Left ventricle myocardium inferior (tissue), 1 donor: ENCODE measurements at regions not wholly inside any gene's neighbourhood (a gene's known extent, or its start where the extent isn't known, plus 50 kb on each side); places are given as distances from the start of the nearest gene placed in this dataset.

Source experiments
- DNase-seq: peaks from one replicate; pipeline ENCODE4 v3.0.0-alpha.2; 2020
- H3K27ac ChIP-seq: fragments of 200-600 bp; replicated peaks from 2 replicates; pipeline ENCODE4 v1.8.0; 2021
- H3K27me3 ChIP-seq: fragments of 200-600 bp; 2 replicates; pipeline ENCODE4 v1.8.0; 2021; ENCODE audit warnings: low read depth
- H3K36me3 ChIP-seq: fragments of 200-600 bp; 2 replicates; pipeline ENCODE4 v1.8.0; 2021
- H3K4me1 ChIP-seq: fragments of 200-600 bp; 2 replicates; pipeline ENCODE4 v1.8.0; 2021
- H3K4me3 ChIP-seq: fragments of 200-600 bp; 2 replicates; pipeline ENCODE4 v1.8.0; 2021; ENCODE audit warnings: mild to moderate bottlenecking, moderate library complexity
- H3K9me3 ChIP-seq: fragments of 200-600 bp; replicated peaks from 2 replicates; pipeline ENCODE4 v1.8.0; 2021
- CTCF ChIP-seq: fragments of 200-600 bp; IDR thresholded peaks from 2 replicates; pipeline ENCODE4 v1.8.0; 2021; ENCODE audit warnings: antibody characterized with exemption, mild to moderate bottlenecking, borderline replicate concordance
- intact Hi-C: fragments of 100-400 bp; cut with micrococcal nuclease; formaldehyde crosslinking; loops from one replicate; pipeline ENCODE4 v1.11.0; 2022
- donor health status: DM: no; HTN: yes; CAD: no; lungs with severe emphysema.

DNA sequence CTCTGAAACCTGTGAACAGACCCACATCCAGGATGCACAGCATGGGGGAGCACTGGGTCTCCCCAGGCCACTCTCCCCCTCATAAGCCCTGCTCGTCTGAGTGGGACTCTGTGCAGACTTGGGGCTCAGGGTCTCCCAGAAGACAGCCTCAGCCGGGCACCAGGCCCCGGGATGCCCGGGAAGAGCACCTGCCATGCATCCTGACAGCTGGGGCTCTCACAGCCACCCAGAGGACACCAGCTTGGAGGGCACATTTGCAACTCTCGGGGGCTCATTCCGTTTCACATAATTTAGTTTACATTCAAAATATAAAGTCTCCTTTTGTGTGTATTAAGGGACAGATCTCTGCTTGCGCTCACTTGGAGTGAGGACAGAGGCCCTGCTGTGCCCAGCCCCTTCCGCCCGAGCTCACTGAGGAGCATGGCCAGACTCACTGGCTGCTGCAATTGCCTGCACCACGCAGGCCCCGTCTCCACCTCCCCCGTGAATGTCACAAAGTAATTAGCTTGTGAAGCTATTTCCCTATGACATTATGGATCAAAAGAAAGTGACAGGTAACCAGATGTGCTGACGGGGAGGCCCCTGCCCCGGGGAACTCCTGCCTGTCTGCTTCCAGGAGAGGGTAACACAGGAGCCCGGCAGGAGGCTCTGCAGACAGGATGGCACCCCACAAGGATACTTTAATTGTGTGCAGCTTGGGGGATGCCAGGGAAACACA, 275.6 kb downstream of the BRD1 start:
- Histone ChIP-seq H3K27ac (no peak overlapping the region), H3K4me3 (no peak overlapping the region), H3K9me3 (peaks cover 14% of the 10 kb centered on the region), H3K36me3 (no peaks in the 10 kb centered on the region), H3K4me1 (peaks cover 16% of the 10 kb centered on the region), H3K27me3 (peaks cover 37% of the 10 kb centered on the region)
- DNase-seq, result no peak
- intact Hi-C loops, result no loop called here
- TF ChIP-seq CTCF, result no peak

- Histone ChIP-seq H3K9me3 (peaks cover 20% of the 10 kb centered on the region), H3K36me3 (no peaks in the 10 kb centered on the region), H3K27ac (no peak overlapping the region), H3K4me1 (peaks cover 16% of the 10 kb centered on the region), H3K27me3 (peaks cover 37% of the 10 kb centered on the region), H3K4me3 (no peak overlapping the region)
- TF ChIP-seq CTCF, result no peak
- no peak for DNase-seq
- intact Hi-C loops, result no loop called here
These were observed 276.2 kb downstream of the BRD1 start for GRCh38 chr22:49551446-49551845.

- H3K9me3 ChIP-seq, result peaks cover 23% of the 10 kb centered on the region
- intact Hi-C loops, result no loop called here
- DNase-seq, result no peak
These were observed 276.8 kb downstream of the BRD1 start for GRCh38 chr22:49550766-49551362.

DNA sequence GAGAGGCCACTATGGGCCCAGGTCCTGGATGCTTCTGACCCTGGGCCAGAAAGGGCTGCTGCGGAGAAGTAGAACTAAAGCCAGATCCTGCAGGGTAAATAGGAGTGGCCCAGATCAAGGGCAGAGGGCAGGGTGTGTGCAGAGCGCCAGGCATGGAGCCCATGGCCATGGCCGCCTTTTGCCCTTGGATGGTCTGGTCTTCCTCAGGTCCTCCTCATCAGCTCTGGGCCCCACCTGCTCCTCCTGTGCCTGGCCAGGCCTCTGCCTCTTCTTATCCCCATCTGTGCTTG, 277.6 kb downstream of the BRD1 start:
- Histone ChIP-seq H3K4me3 (no peak overlapping the region), H3K9me3 (peaks cover 23% of the 10 kb centered on the region), H3K36me3 (no peaks in the 10 kb centered on the region), H3K4me1 (peaks cover 16% of the 10 kb centered on the region), H3K27ac (no peak overlapping the region), H3K27me3 (peaks cover 37% of the 10 kb centered on the region)
- no peak for TF ChIP-seq CTCF
- DNase-seq, result no peak
- intact Hi-C loops, result no loop called here

More at GRCh38 chr22:49550766-49551362, 276.8 kb downstream of the BRD1 start:
- Histone ChIP-seq H3K27me3 (peaks cover 37% of the 10 kb centered on the region), H3K27ac (no peak overlapping the region), H3K4me3 (no peak overlapping the region), H3K36me3 (no peaks in the 10 kb centered on the region), H3K4me1 (peaks cover 16% of the 10 kb centered on the region)
- TF ChIP-seq CTCF, result no peak

DNA sequence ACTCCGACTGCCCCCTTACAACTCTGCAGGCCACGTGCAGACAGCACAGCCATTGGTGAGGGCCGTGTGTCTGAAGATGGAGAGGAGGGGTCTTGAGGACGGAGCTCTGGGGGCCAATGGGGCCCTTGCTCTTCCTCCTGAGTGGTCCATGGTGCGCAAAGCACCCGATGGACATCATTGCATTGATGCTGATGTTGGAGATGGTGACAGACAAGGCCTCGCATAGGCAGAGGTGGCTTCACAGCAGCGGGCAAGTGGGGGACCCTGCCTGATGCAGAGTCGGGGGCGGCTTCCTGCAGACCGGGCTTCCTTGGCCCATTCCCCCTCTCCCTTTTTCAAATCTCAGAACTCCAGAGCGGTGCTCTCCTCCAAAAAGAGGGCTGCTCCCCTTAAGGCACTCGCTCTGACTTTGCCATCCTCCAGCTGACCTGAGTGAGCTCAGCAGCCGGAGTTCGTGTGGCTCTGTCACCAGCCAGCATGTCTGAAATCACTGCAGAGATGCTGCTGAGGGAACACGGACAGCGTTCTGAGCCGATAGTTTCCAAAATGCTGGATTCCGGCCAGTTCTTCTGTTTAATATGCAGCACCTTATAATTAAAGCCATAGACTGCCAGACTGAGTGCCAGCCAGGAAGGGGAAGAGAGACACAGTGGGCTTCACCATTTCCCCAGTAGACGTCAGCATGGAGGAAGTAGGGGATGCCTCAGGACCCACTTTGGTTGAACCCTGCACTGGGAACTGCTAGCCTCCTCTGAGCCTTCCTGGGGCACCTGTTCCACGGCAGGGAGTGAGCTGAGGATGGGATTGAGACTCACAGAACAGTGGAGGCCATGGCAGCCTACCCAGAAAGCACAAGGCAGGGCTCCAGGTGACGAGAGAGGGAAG, 278.2 kb downstream of the BRD1 start:
- peaks cover 37% of the 10 kb centered on the region for H3K27me3 ChIP-seq
- DNase-seq, result no peak
- TF ChIP-seq CTCF, result no peak
- peaks cover 23% of the 10 kb centered on the region for H3K9me3 ChIP-seq
- no peak overlapping the region for H3K27ac ChIP-seq
- H3K4me3 ChIP-seq, result no peak overlapping the region
- peaks cover 13% of the 10 kb centered on the region for H3K4me1 ChIP-seq
- intact Hi-C loops, result no loop called here
- H3K36me3 ChIP-seq, result no peaks in the 10 kb centered on the region
